Midbrain (tissue), 1 donor: ENCODE measurements at regions not wholly inside any gene's neighbourhood (a gene's known extent, or its start where the extent isn't known, plus 50 kb on each side); places are given as distances from the start of the nearest gene placed in this dataset.
A peak's percentile ranks its signal among the peaks of the same experiment; 100 is the strongest.
"Not testable (repeated sequence)": the region's sequence is repeated elsewhere in the genome, so short reads cannot be mapped to it uniquely, and the experiment has no call there.

Experiments used
- DNase-seq: peaks from one replicate; lab custom pipeline; 2025; lab: John Stamatoyannopoulos, UW

GRCh38 chr17:12195418-12195817, 174.7 kb downstream of the MAP2K4 start:
- no peak for DNase-seq

- DNase-seq: no peak
Observed at GRCh38 chr17:12201294-12201880, 180.7 kb downstream of the MAP2K4 start.

DNA sequence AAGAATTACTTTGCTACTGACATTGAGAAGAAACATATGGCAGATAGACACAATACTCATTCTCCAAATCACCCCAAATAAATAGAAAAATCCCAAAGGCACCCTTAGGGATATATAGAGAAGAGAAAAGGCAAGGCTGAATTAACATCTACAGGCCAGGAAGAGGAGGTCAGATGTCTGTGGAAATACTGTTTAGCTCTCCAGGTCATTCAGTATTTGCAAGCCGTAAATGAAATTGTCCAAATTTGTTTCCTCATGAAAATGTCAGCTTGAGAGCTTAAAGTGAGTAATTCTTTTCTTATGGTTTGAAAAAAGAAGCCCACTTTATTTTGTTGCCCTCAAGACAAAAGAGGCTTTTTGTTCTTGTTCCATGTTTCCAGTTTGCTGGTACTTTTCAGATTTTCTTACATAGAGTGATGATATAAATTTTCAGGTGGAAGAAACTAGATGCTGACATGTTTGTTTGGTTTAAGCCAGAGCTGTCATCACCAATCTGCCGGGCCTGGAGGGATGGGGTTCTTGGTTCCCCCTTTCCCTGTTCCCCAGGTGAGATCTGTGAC, 189.0 kb downstream of the MAP2K4 start:
- no peak for DNase-seq

DNA sequence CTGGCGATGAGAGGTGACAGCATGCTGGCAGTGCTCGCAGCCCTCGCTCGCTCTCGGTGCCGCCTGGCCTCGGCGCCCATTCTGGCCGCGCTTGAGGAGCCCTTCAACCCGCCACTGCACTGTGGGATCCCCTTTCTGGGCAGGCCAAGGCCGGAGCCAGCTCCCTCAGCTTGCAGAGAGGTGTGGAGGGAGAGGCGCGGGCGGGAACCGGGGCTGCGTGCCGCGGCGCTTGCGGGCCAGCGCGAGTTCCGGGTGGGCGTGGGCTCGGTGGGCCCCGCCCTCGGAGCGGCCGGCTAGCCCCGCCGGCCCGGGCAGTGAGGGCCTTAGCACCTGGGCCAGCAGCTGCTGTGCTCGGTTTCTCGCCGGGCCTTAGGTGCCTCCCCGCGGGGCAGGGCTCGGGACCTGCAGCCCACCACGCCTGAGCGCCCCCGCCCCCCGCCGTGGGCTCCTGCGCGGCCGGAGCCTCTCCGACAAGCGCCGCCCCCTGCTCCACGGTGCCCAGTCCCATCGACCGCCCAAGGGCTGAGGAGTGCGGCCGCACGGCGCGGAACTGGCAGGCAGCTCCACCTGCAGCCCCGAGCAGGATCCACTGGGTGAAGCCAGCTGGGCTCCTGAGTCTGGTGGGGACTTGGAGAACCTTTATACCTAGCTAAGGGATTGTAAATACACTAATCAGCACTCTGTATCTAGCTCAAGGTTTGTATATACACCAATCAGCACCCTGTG, 200.2 kb downstream of the MAP2K4 start:
- not testable (repeated sequence) for DNase-seq

- DNase-seq: no peak
Observed at GRCh38 chr17:12222392-12222791, 201.7 kb downstream of the MAP2K4 start.

- no peak for DNase-seq
Observed at GRCh38 chr17:12227547-12227946, 206.9 kb downstream of the MAP2K4 start.

GRCh38 chr17:12229335-12229734, 208.7 kb downstream of the MAP2K4 start:
- no peak for DNase-seq

DNA sequence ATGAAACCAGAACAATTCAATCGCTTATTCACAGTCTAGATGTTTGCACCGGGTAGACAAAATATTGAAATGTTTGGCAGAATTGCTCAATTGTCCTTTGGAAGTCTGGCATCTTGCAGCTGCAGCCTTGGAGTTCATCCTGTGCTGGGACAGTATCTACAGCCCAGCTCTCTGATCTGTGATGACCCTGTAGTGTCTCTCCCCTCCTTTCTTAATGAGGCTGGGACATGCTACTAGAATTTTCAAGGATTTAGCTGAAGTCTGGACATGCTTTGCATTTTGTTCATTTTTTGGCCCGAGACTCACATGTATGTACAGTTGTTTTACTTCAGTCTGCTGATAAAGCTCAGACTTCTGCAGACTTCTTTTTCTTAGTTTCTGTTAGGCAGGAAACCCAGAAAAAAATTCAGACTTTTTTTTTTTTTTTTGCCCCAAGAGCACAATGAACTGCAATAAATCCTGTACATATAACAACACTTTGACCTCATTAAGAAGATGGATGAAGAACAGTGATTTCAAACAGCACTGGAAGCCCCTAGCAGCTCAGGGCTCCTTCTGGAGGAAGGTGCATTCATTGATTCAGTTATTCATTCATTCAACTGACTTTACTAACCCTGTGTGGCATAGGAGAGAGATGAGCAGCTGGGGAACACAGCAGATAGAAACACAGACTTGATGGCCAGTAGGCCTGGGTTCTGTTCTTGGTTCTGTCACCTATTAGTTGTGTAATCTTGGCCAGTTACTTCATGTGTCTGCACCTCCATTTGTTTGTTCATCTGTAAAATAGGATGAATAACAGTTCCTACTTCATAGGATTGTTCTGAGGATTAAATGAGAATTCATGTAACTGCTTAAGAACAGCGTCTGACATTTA, 210.0 kb downstream of the MAP2K4 start:
- no peak for DNase-seq

- no peak for DNase-seq
Observed at GRCh38 chr17:12231355-12231682, 210.6 kb downstream of the MAP2K4 start.

- DNase-seq: not testable (repeated sequence)
Observed at GRCh38 chr17:12239021-12239420, 218.3 kb downstream of the MAP2K4 start.

DNA sequence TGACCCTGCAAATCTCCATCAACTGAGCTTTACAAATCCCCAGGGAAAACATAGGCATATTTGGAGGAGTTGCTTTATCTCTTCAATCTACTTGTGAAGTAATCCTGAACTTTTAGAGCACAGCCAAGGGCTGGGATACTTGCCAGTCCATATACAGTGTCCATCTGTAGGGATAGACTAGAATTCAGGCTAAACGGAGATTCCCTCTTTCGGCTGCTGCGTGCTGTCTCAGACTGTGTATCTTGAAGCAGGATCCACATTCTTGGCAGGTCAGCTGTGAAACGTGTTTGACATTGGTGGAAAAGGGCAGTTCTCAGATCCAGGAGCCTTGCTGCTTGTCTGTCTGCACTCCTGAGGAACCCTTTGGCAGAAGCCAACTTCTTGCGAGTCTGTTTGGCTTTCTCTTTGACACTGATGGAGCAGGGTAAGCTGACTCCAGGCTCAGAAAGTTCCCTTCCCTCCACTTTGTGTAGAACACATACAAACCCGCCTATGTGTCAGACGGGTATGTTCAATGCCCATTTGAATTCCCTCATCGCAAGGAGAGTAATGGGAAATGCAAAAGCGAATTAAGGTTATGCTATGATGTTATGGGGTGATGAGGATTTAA, 221.8 kb downstream of the MAP2K4 start:
- DNase-seq: no peak

GRCh38 chr17:12247761-12248160, 227.1 kb downstream of the MAP2K4 start:
- no peak for DNase-seq

DNA sequence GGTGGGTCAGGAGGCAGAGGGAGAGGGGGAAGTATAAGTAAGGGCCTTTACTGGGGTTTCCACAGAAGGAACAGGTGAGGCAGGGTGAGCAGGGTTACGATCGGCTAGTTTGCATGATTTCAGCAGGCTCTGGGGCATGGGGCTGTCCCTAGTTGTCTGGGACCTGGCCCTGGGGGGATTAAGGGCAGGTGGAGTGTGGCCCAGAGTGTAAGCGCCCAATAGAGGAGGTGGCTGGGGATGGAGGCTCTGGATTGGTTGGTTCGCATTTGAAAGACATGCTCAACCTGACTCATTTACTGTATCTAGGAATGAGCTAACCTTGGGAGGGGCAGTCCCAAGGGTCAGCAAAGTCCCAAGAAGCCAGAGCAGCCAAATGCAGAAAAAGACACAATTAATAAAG, 230.3 kb downstream of the MAP2K4 start:
- DNase-seq: no peak

DNA sequence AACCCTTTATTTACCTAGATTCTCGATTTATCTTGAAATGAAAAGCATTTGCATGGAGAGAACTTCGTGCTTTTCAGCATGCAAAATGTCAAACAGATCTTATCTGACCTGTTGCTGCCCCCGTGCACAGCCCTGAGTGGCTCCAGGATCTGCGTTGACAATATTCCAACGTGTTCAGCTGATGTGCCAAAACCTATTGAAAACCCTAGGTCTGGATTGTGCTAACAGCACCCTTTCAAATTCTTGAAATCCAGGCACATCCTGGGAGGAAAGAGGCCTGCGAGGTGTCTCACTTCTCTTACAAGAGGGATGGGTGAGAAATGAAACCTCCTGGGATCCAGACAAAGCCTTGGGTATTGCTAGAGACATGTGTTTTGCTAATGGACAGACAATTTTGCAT, 231.8 kb downstream of the MAP2K4 start:
- no peak for DNase-seq

- DNase-seq: no peak
Observed at GRCh38 chr17:12254460-12254859, 233.8 kb downstream of the MAP2K4 start.

GRCh38 chr17:12256380-12256995, 235.8 kb downstream of the MAP2K4 start:
- DNase-seq: peak; percentile 47

DNA sequence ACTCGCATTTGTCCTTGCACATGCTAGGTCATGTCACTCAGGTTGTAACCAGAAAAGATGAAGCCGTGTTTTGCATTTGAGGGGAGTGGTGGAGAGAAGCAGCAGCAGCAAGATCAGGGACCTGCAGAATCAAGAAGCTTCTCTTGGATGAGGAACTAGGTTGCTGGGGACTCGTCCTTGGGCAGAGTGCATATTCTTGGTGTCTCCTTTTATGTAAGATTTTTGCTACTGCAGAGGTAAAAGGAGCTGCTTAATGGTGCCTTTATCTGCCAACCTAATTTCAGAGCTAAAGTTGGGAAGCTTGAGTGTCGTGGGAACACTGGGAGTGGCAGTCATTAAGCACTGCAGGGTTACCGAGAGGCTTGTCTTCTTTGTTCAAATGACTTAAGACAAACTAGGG, 236.5 kb downstream of the MAP2K4 start:
- no peak for DNase-seq

DNA sequence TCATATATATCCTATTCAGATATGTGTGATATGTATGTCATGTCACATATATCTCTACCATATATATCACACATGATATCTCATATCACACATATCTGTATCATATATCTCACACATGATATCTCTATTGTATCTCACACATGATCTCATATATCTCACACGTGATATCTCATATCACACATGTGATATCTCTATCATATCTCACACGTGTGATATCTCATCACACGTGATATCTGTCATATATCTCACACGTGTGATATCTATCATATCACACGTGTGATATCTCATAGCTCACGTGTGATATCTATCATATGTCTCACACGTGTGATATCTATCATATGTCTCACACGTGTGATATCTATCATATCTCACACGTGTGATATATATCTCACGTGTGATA, 240.7 kb downstream of the MAP2K4 start:
- no peak for DNase-seq

GRCh38 chr17:12269751-12270150, 249.1 kb downstream of the MAP2K4 start:
- no peak for DNase-seq

DNA sequence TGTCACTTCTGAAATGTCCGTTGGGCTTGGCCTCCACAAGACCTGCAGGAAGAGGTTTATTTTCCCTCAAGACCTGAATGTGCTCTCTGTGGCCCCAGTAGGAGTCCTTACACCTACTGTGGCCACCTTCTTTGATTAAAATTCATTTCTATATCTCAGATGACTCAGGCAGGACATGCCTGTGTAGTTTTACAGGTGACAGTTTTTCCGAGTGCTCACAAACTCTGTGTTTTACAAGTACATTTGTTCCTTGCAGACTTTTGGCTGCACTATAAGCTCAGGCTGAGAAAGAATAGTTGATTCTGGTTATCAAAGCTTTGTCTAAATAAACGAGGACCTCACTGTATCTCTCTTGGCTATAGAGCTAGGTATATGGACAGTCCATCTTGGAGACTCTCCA, 257.1 kb downstream of the MAP2K4 start:
- no peak for DNase-seq

- DNase-seq: no peak
Observed at GRCh38 chr17:12282056-12282455, 261.4 kb downstream of the MAP2K4 start.

DNA sequence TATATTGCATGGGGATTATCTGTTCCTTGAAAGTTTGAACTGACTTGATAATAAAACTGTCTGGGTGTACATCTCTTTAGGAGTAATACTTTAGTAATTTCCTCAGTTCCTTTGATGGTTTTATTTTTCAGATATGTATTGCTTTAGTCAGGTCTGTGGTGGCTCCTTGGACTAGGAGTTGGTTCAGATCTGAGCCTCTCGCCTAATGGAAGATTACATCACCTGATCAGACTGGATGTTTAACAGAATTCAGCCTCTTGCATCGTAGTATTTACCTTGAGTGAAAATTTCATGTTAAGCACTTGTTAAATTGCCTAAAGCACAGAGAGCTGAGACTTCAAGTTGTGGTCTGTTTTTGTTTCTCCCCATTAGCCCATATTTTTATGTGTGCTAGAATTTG, 267.3 kb downstream of the MAP2K4 start:
- DNase-seq: no peak
